Stomach (tissue), 8 donors: ENCODE measurements at regions not wholly inside any gene's neighbourhood (a gene's known extent, or its start where the extent isn't known, plus 50 kb on each side); places are given as distances from the start of the nearest gene placed in this dataset.

Source experiments
- DNase-seq, 2 donors: peaks; one replicate each; pipeline versions ENCODE4 v3.0.0 to v3.0.0-alpha.2; 2013 to 2019
- H3K27ac ChIP-seq, 5 donors: fragments of 200-600 bp in 4 of 5; sonication (generic) in 4 of 5; one replicate each; pipeline ENCODE4 v1.5.1; 2013 to 2019; ENCODE audit warnings: mild to moderate bottlenecking in 1 of 5, moderate library complexity in 1 of 5
- H3K27me3 ChIP-seq, 3 donors: fragments of 200-600 bp; sonication (generic); one replicate each; pipeline ENCODE4 v1.5.1; 2017 to 2019; ENCODE audit warnings: mixed run types in 1 of 3
- H3K36me3 ChIP-seq, 4 donors: fragments of 200-600 bp; sonication (generic); 1 replicate in 3 of 4; 2 replicates in 1 of 4; pipeline ENCODE4 v1.5.1; 2016 to 2019
- H3K4me1 ChIP-seq, 4 donors: fragments of 200-600 bp; sonication (generic); one replicate each; pipeline ENCODE4 v1.5.1; 2016 to 2019
- H3K4me3 ChIP-seq, 4 donors: fragments of 200-600 bp; sonication (generic) in 3 of 4; one replicate each; pipeline ENCODE4 v1.5.1; 2016 to 2019; ENCODE audit warnings: mild to moderate bottlenecking in 1 of 4
- H3K9me3 ChIP-seq, 4 donors: fragments of 200-600 bp; sonication (generic); one replicate each; pipeline ENCODE4 v1.5.1; 2016 to 2019
- EP300 ChIP-seq: sonication (generic); formaldehyde crosslinking; IDR thresholded peaks from one replicate; pipeline ENCODE4 v1.6.1; 2017; ENCODE audit warnings: antibody characterized with exemption
- POLR2A ChIP-seq, 4 donors: fragments of 450-650 bp; IDR thresholded peaks; one replicate each; pipeline ENCODE4 v1.6.1; 2016; ENCODE audit warnings: antibody characterized with exemption in 4 of 4, control low read depth in 2 of 4, mild to moderate bottlenecking in 1 of 4, moderate library complexity in 1 of 4
- POLR2AphosphoS5 ChIP-seq, 3 donors: sonication (generic); formaldehyde crosslinking; IDR thresholded peaks; one replicate each; pipeline ENCODE4 v1.6.1; 2016; ENCODE audit warnings: antibody characterized with exemption in 3 of 3
- WGBS, 5 donors: extraction: QIAGEN DNeasy Blood & Tissue Kit in 3 of 5; methylation state at CpG; one replicate each; pipeline versions ENCODE4 v1.1.5 to v1.1.7; 2013 to 2018; 5-methylcytosine and 5-hydroxymethylcytosine counted together
- intact Hi-C: fragments of 100-400 bp; cut with DNase I; formaldehyde crosslinking; loops from one replicate; pipeline ENCODE4 v1.15.1; 2023; ENCODE audit warnings: low total_unique reads
- TF ChIP-seq, protein P1 (sequence below), 7 experiments: fragments of 450-650 bp in 4 of 7; fragments of 200-600 bp in 3 of 7; sonication (generic) in 3 of 7; IDR thresholded peaks; one replicate each; pipeline ENCODE4 v1.5.1; 2016 to 2019; ENCODE audit warnings: antibody characterized with exemption in 7 of 7, control low read depth in 2 of 7, mild to moderate bottlenecking in 1 of 7
- donor health status: healthy with polysubstance abuse.
- donor health status: Bipolar disorder and iron deficiency.
- donor health status: healthy.

DNA sequence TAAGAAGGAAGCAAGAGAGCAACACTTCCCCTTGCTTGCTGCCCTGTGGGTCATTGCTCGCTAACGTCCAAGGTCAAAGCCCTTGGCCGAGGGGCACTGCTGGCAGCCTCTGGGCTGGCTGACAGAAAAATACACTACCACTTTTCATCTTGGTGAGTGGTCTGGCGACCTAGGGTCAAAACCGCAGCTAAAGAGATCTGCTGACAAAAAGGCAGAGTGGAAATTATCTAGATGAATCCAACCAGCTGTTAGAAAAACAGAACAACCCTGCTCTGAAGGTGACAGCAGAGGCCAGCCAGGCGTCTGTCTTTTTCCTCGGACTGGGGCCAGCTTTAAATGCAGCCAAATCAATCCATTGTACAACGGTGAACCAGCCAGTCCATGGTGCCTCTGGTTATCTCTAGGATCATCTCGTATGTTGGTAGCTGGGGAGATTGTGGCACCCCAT is 92.6 kb downstream of the CD8B2 start:
- peaks cover 0 to 17% (median 11%) of the 10 kb centered on the region in 3 donors for H3K27me3 ChIP-seq
- H3K4me1 ChIP-seq, result peaks cover 4 to 23% (median 10%) of the 10 kb centered on the region in 4 donors
- peak in 1 of 2 donors; percentile 23 for DNase-seq
- H3K27ac ChIP-seq, result no peak overlapping the region
- WGBS, 5 donors, result 26 to 39% (median 35%) methylated on average over 6 to 9 of the region's 9 CpGs
- H3K9me3 ChIP-seq, result no peaks in the 10 kb centered on the region
- TF ChIP-seq POLR2AphosphoS5 (IDR thresholded peaks at IDR 0.05) (no peak), EP300 (no peak), POLR2A (IDR thresholded peaks at IDR 0.05) (no peak)
- intact Hi-C loops, result loop anchor here (10.0 kb wide), 1 partner anchor 475 kb away; no protein-coding TSS in a partner anchor
- no peak overlapping the region for H3K4me3 ChIP-seq
- no peaks in the 10 kb centered on the region for H3K36me3 ChIP-seq

GRCh38 chr2:106580241-106580640 is 93.1 kb downstream of the CD8B2 start:
- Histone ChIP-seq H3K4me3 (no peak overlapping the region), H3K27me3 (peaks cover 0 to 17% (median 11%) of the 10 kb centered on the region in 3 donors), H3K9me3 (no peaks in the 10 kb centered on the region), H3K27ac (no peak overlapping the region), H3K4me1 (peaks cover 4 to 23% (median 10%) of the 10 kb centered on the region in 4 donors), H3K36me3 (no peaks in the 10 kb centered on the region)
- WGBS, 5 donors, result 77 to 90% (median 85%) methylated on average over 4 to 5 of the region's 5 CpGs
- intact Hi-C loops, result loop anchor here (10.0 kb wide), 1 partner anchor 475 kb away; no protein-coding TSS in a partner anchor
- TF ChIP-seq POLR2AphosphoS5 (IDR thresholded peaks at IDR 0.05) (no peak), EP300 (no peak), POLR2A (IDR thresholded peaks at IDR 0.05) (no peak)
- TF ChIP-seq, protein P1, sequence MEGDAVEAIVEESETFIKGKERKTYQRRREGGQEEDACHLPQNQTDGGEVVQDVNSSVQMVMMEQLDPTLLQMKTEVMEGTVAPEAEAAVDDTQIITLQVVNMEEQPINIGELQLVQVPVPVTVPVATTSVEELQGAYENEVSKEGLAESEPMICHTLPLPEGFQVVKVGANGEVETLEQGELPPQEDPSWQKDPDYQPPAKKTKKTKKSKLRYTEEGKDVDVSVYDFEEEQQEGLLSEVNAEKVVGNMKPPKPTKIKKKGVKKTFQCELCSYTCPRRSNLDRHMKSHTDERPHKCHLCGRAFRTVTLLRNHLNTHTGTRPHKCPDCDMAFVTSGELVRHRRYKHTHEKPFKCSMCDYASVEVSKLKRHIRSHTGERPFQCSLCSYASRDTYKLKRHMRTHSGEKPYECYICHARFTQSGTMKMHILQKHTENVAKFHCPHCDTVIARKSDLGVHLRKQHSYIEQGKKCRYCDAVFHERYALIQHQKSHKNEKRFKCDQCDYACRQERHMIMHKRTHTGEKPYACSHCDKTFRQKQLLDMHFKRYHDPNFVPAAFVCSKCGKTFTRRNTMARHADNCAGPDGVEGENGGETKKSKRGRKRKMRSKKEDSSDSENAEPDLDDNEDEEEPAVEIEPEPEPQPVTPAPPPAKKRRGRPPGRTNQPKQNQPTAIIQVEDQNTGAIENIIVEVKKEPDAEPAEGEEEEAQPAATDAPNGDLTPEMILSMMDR (IDR thresholded peaks at IDR 0.05), result no peak
- no peak for DNase-seq

DNA sequence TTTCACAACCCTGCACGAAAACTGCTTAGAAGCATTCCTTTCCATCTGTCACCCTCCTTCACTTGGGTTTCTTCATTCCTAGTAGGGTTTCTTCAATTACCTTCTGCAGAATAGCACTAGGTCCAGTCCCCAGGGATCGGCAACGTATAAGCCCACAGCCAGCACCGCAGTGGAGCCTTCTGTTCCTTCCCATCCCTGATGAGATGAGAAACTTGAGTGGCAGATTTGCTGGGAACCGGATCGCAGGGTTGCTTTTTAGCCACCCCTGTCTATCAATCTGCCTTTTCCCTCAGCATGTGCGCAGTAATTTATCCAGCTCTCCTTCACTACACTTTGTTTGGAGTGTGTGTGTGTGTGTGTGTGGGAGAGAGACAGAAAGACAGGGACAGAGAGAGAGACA is 94.2 kb downstream of the CD8B2 start:
- DNase-seq, result no peak
- Histone ChIP-seq H3K9me3 (no peaks in the 10 kb centered on the region), H3K4me3 (no peak overlapping the region), H3K4me1 (peaks cover 4 to 14% (median 10%) of the 10 kb centered on the region in 4 donors), H3K36me3 (no peaks in the 10 kb centered on the region), H3K27ac (no peak overlapping the region), H3K27me3 (peaks cover 0 to 17% (median 11%) of the 10 kb centered on the region in 3 donors)
- TF ChIP-seq POLR2AphosphoS5 (IDR thresholded peaks at IDR 0.05) (no peak), POLR2A (IDR thresholded peaks at IDR 0.05) (no peak), EP300 (no peak)
- TF ChIP-seq, protein P1 (IDR thresholded peaks at IDR 0.05), result no peak
- WGBS, 5 donors, result 93 to 95% (median 94%) methylated on average over 7 of the region's 7 CpGs
- intact Hi-C loops, result loop anchor here (10.0 kb wide), 1 partner anchor 477 kb away; no protein-coding TSS in a partner anchor

DNA sequence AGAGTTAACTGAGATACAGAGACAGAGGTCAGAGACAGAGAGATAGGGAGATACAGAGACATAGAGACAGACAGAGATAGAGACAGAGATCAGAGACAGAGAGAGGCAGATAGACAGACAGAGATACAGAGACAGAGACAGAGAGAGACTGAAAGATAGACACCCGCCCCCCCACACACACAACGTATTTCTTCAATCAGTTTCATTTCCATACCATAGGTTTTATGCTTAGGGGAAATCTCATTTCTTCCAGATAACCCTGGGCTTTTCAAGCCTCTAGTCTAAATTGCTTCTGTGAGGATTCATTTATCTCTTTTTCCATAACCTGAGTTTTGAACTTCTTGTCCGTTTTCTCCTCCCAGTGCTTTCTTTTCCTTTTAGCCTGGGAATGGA is 94.6 kb downstream of the CD8B2 start:
- peaks cover 4 to 13% (median 9%) of the 10 kb centered on the region in 4 donors for H3K4me1 ChIP-seq
- H3K27me3 ChIP-seq, result peaks cover 0 to 17% (median 11%) of the 10 kb centered on the region in 3 donors
- H3K9me3 ChIP-seq, result no peaks in the 10 kb centered on the region
- no peak for DNase-seq
- 26 to 46% (median 33%) methylated on average over 3 of the region's 3 CpGs for WGBS, 5 donors
- H3K4me3 ChIP-seq, result peak overlapping the region; percentile 21 to 43 (median 34)
- intact Hi-C loops, result loop anchor here (10.0 kb wide), 1 partner anchor 477 kb away; no protein-coding TSS in a partner anchor
- peak overlapping the region in 1 of 5 donors; percentile 24 for H3K27ac ChIP-seq
- no peaks in the 10 kb centered on the region for H3K36me3 ChIP-seq
- TF ChIP-seq POLR2AphosphoS5 (IDR thresholded peaks at IDR 0.05), result no peak
- no peak for TF ChIP-seq EP300
- no peak for TF ChIP-seq POLR2A (IDR thresholded peaks at IDR 0.05)
- TF ChIP-seq, protein P1 (IDR thresholded peaks at IDR 0.05), result no peak
